ENCODE measurements at regions not wholly inside any gene's neighbourhood (a gene's known extent, or its start where the extent isn't known, plus 50 kb on each side); places are given as distances from the start of the nearest gene placed in this dataset.

GRCh38 chr1:218765753-218766152 lies 407.9 kb upstream of the LYPLAL1 start:
- Histone ChIP-seq H3K4me3 (ENCODE audit: low read depth, low read length) (no peak overlapping the region), H3K4me1 (ENCODE audit: control insufficient read depth, insufficient read depth, low read length) (no peaks in the 10 kb centered on the region), H3K9ac (ENCODE audit: low read depth, low read length) (no peak overlapping the region), H3K36me3 (ENCODE audit: control insufficient read depth, insufficient read depth, low read length) (no peaks in the 10 kb centered on the region), H3K9me3 (ENCODE audit: control insufficient read depth, insufficient read depth, low read length) (no peaks in the 10 kb centered on the region), H3K27ac (ENCODE audit: low read depth, low read length) (no peak overlapping the region), H3K27me3 (ENCODE audit: control insufficient read depth, insufficient read depth, low read length) (no peaks in the 10 kb centered on the region)

DNA sequence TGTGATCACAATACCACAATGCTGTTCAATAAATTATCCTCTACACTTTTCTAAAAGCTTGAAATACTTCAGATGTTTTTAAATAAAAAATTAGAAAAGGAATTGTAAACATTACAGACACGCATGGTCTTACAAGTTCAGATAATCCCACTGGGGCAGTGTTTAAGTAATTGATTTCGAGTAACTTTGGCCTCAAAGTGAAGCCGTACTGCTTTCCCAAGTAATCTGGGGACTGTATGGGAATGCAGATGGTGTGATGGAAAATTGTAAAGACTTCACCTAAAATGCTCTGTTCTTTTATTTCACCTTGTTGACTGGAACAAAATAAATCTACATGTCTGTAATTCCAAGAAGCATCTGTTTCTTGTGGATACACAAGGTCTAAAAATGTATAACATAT lies 401.7 kb upstream of the LYPLAL1 start:
- Histone ChIP-seq H3K27me3 (ENCODE audit: control insufficient read depth, insufficient read depth, low read length) (no peaks in the 10 kb centered on the region), H3K4me3 (ENCODE audit: low read depth, low read length) (no peak overlapping the region), H3K9ac (ENCODE audit: low read depth, low read length) (no peak overlapping the region), H3K36me3 (ENCODE audit: control insufficient read depth, insufficient read depth, low read length) (no peaks in the 10 kb centered on the region), H3K9me3 (ENCODE audit: control insufficient read depth, insufficient read depth, low read length) (no peaks in the 10 kb centered on the region), H3K27ac (ENCODE audit: low read depth, low read length) (no peak overlapping the region), H3K4me1 (ENCODE audit: control insufficient read depth, insufficient read depth, low read length) (peaks cover 3% of the 10 kb centered on the region; the same call in 1 of the 2 replicates)

DNA sequence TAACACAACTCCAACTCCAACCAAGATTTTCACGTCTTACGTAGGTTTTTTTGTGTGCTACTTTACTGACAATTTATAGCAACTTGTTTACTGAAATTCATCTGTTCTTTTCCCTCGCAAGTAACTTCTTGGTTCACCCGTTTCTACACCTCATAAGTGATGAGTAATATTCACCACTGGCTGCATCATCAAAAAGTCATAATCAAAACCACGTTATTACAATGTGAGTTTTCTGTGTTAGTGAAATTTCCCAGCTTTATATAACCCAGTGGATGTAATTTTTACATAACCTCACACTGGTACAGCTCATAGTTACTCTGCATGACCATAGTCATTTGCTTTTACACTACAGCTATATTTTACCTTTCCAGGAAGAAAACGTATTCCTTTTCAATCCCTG lies 401.1 kb upstream of the LYPLAL1 start:
- Histone ChIP-seq H3K27ac (ENCODE audit: low read depth, low read length) (no peak overlapping the region), H3K36me3 (ENCODE audit: control insufficient read depth, insufficient read depth, low read length) (no peaks in the 10 kb centered on the region), H3K9ac (ENCODE audit: low read depth, low read length) (no peak overlapping the region), H3K4me1 (ENCODE audit: control insufficient read depth, insufficient read depth, low read length) (peaks cover 3% of the 10 kb centered on the region; the same call in 1 of the 2 replicates), H3K9me3 (ENCODE audit: control insufficient read depth, insufficient read depth, low read length) (no peaks in the 10 kb centered on the region), H3K4me3 (ENCODE audit: low read depth, low read length) (no peak overlapping the region), H3K27me3 (ENCODE audit: control insufficient read depth, insufficient read depth, low read length) (no peaks in the 10 kb centered on the region)

- Histone ChIP-seq H3K27me3 (ENCODE audit: control insufficient read depth, insufficient read depth, low read length) (no peaks in the 10 kb centered on the region), H3K9ac (ENCODE audit: low read depth, low read length) (no peak overlapping the region), H3K4me3 (ENCODE audit: low read depth, low read length) (no peak overlapping the region), H3K9me3 (ENCODE audit: control insufficient read depth, insufficient read depth, low read length) (no peaks in the 10 kb centered on the region), H3K27ac (ENCODE audit: low read depth, low read length) (no peak overlapping the region), H3K4me1 (ENCODE audit: control insufficient read depth, insufficient read depth, low read length) (peaks cover 3% of the 10 kb centered on the region; the same call in 1 of the 2 replicates), H3K36me3 (ENCODE audit: control insufficient read depth, insufficient read depth, low read length) (no peaks in the 10 kb centered on the region)
These were observed 398.1 kb upstream of the LYPLAL1 start for GRCh38 chr1:218775501-218776021.

GRCh38 chr1:218778257-218779126 lies 395.2 kb upstream of the LYPLAL1 start:
- H3K27ac ChIP-seq (ENCODE audit: low read depth, low read length) = no peak overlapping the region
- H3K4me3 ChIP-seq (ENCODE audit: low read depth, low read length) = no peak overlapping the region
- no peaks in the 10 kb centered on the region for H3K27me3 ChIP-seq (ENCODE audit: control insufficient read depth, insufficient read depth, low read length)
- no peak overlapping the region for H3K9ac ChIP-seq (ENCODE audit: low read depth, low read length)
- peaks cover 3% of the 10 kb centered on the region; the same call in 1 of the 2 replicates for H3K4me1 ChIP-seq (ENCODE audit: control insufficient read depth, insufficient read depth, low read length)
- no peaks in the 10 kb centered on the region for H3K36me3 ChIP-seq (ENCODE audit: control insufficient read depth, insufficient read depth, low read length)
- no peaks in the 10 kb centered on the region for H3K9me3 ChIP-seq (ENCODE audit: control insufficient read depth, insufficient read depth, low read length)

DNA sequence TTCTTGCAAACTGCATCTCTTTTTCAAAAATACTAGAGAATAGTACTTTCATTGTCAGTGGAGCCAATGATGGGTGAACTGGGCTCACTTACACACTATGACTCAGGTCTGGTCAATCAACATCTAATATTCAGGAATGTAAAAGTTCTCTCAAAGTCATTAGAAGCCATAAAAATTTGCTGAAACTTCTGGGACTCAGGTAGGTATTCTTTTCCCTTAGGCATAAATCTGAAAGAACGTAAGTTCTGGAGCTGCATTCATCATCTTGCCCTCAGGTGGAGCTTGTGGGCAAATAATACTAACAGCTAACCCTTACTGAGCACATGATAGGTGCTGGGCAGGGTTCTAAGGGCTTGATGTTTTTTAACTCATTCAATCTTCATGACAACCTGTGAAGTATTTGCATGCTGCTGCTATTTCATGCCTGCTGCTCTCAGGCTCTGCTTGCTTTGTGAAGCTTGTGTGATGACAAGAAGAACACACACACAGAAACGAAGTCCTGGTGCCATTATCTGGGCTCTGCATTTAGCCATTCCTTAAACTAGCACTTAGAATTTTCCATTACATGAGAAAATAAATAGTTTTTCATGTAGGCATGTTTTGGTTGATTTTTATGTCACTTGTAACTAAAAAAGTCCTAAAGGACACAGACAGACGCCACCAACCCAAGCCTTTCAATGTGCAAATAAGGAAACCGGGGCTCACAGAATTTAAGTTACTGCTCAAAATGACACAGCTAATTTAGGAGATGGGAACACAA lies 394.2 kb upstream of the LYPLAL1 start:
- Histone ChIP-seq H3K27me3 (ENCODE audit: control insufficient read depth, insufficient read depth, low read length) (no peaks in the 10 kb centered on the region), H3K4me3 (ENCODE audit: low read depth, low read length) (no peak overlapping the region), H3K36me3 (ENCODE audit: control insufficient read depth, insufficient read depth, low read length) (no peaks in the 10 kb centered on the region), H3K9me3 (ENCODE audit: control insufficient read depth, insufficient read depth, low read length) (no peaks in the 10 kb centered on the region), H3K9ac (ENCODE audit: low read depth, low read length) (no peak overlapping the region), H3K27ac (ENCODE audit: low read depth, low read length) (no peak overlapping the region), H3K4me1 (ENCODE audit: control insufficient read depth, insufficient read depth, low read length) (peaks cover 8% of the 10 kb centered on the region; the same call in 1 of the 2 replicates)

DNA sequence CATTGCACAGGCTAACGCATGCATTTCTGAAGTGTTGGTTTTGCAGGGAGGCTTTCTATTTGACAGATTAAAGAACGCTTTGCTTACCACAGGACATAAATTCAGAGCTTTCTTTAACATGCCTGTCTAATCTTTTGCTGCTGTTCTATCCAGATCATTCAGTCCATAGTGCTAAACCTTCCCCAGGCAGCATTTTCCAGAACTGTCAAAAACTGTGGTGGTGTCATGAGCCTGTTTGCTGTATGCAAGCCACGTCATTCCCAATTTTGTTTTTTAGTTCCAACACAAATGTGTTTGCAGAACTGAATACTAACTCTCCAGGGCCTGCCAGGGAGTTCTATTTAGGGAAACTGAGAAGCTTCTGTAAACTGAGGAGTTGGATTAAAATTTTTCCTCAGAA lies 390.5 kb upstream of the LYPLAL1 start:
- Histone ChIP-seq H3K36me3 (ENCODE audit: control insufficient read depth, insufficient read depth, low read length) (no peaks in the 10 kb centered on the region), H3K9me3 (ENCODE audit: control insufficient read depth, insufficient read depth, low read length) (no peaks in the 10 kb centered on the region), H3K27me3 (ENCODE audit: control insufficient read depth, insufficient read depth, low read length) (no peaks in the 10 kb centered on the region), H3K4me1 (ENCODE audit: control insufficient read depth, insufficient read depth, low read length) (0 out of 2 replicates have a peak, but pooled peaks cover 4% of the 10 kb centered on the region), H3K27ac (ENCODE audit: low read depth, low read length) (no peak overlapping the region), H3K9ac (ENCODE audit: low read depth, low read length) (no peak overlapping the region), H3K4me3 (ENCODE audit: low read depth, low read length) (no peak overlapping the region)

GRCh38 chr1:218783916-218784315 lies 389.8 kb upstream of the LYPLAL1 start:
- Histone ChIP-seq H3K9me3 (ENCODE audit: control insufficient read depth, insufficient read depth, low read length) (no peaks in the 10 kb centered on the region), H3K4me1 (ENCODE audit: control insufficient read depth, insufficient read depth, low read length) (0 out of 2 replicates have a peak, but pooled peaks cover 4% of the 10 kb centered on the region), H3K9ac (ENCODE audit: low read depth, low read length) (no peak overlapping the region), H3K27ac (ENCODE audit: low read depth, low read length) (no peak overlapping the region), H3K4me3 (ENCODE audit: low read depth, low read length) (no peak overlapping the region), H3K27me3 (ENCODE audit: control insufficient read depth, insufficient read depth, low read length) (no peaks in the 10 kb centered on the region), H3K36me3 (ENCODE audit: control insufficient read depth, insufficient read depth, low read length) (no peaks in the 10 kb centered on the region)

GRCh38 chr1:218785928-218786327 lies 387.8 kb upstream of the LYPLAL1 start:
- H3K9ac ChIP-seq (ENCODE audit: low read depth, low read length) = no peak overlapping the region
- H3K4me3 ChIP-seq (ENCODE audit: low read depth, low read length) = no peak overlapping the region
- no peak overlapping the region for H3K27ac ChIP-seq (ENCODE audit: low read depth, low read length)
- H3K9me3 ChIP-seq (ENCODE audit: control insufficient read depth, insufficient read depth, low read length) = no peaks in the 10 kb centered on the region
- no peaks in the 10 kb centered on the region for H3K36me3 ChIP-seq (ENCODE audit: control insufficient read depth, insufficient read depth, low read length)
- H3K27me3 ChIP-seq (ENCODE audit: control insufficient read depth, insufficient read depth, low read length) = no peaks in the 10 kb centered on the region
- H3K4me1 ChIP-seq (ENCODE audit: control insufficient read depth, insufficient read depth, low read length) = 0 out of 2 replicates have a peak, but pooled peaks cover 4% of the 10 kb centered on the region

- no peak overlapping the region for H3K9ac ChIP-seq (ENCODE audit: low read depth, low read length)
- H3K36me3 ChIP-seq (ENCODE audit: control insufficient read depth, insufficient read depth, low read length) = no peaks in the 10 kb centered on the region
- H3K4me3 ChIP-seq (ENCODE audit: low read depth, low read length) = no peak overlapping the region
- 0 out of 2 replicates have a peak, but pooled peaks cover 4% of the 10 kb centered on the region for H3K4me1 ChIP-seq (ENCODE audit: control insufficient read depth, insufficient read depth, low read length)
- H3K27ac ChIP-seq (ENCODE audit: low read depth, low read length) = no peak overlapping the region
- H3K27me3 ChIP-seq (ENCODE audit: control insufficient read depth, insufficient read depth, low read length) = no peaks in the 10 kb centered on the region
- H3K9me3 ChIP-seq (ENCODE audit: control insufficient read depth, insufficient read depth, low read length) = no peaks in the 10 kb centered on the region
These were observed 385.9 kb upstream of the LYPLAL1 start for GRCh38 chr1:218787826-218788225.

- H3K36me3 ChIP-seq (ENCODE audit: control insufficient read depth, insufficient read depth, low read length) = no peaks in the 10 kb centered on the region
These were observed 376.9 kb upstream of the LYPLAL1 start for GRCh38 chr1:218796773-218797172.

More at GRCh38 chr1:218796773-218797172, 376.9 kb upstream of the LYPLAL1 start:
- Histone ChIP-seq H3K27ac (ENCODE audit: low read depth, low read length) (no peak overlapping the region), H3K4me3 (ENCODE audit: low read depth, low read length) (no peak overlapping the region), H3K9me3 (ENCODE audit: control insufficient read depth, insufficient read depth, low read length) (no peaks in the 10 kb centered on the region), H3K27me3 (ENCODE audit: control insufficient read depth, insufficient read depth, low read length) (no peaks in the 10 kb centered on the region), H3K4me1 (ENCODE audit: control insufficient read depth, insufficient read depth, low read length) (no peaks in the 10 kb centered on the region), H3K9ac (ENCODE audit: low read depth, low read length) (no peak overlapping the region)
